Psoas muscle (tissue), 7 donors: ENCODE measurements at regions not wholly inside any gene's neighbourhood (a gene's known extent, or its start where the extent isn't known, plus 50 kb on each side); places are given as distances from the start of the nearest gene placed in this dataset.

Source experiments
- ATAC-seq, 4 donors: fragments of 200-7000 bp; cut with Tn5 transposase; one replicate each; pipeline ENCODE4 v1.9.1; 2020; ENCODE audit warnings: moderate library complexity in 3 of 4, mild to moderate bottlenecking in 2 of 4
- DNase-seq, 2 donors: peaks; one replicate each; pipeline ENCODE4 v3.0.0-alpha.2; 2020
- H3K27ac ChIP-seq: fragments of 200-600 bp; one replicate; pipeline ENCODE4 v1.8.0; 2022
- H3K27me3 ChIP-seq, 3 donors: fragments of 200-600 bp in 1 of 3; one replicate each; pipeline versions ENCODE4 v1.6.1 to v1.8.0; 2013 to 2022; ENCODE audit warnings: low read length in 2 of 3, mild to moderate bottlenecking in 2 of 3, moderate library complexity in 1 of 3; ENCODE audit not compliant: insufficient read depth in 3 of 3
- H3K36me3 ChIP-seq, 2 donors: fragments of 200-600 bp in 1 of 2; one replicate each; pipeline versions ENCODE4 v1.6.1 to v1.8.0; 2013 to 2022; ENCODE audit warnings: low read depth in 1 of 2, mild to moderate bottlenecking in 1 of 2, moderate library complexity in 1 of 2; ENCODE audit not compliant: insufficient read depth in 1 of 2
- H3K4me1 ChIP-seq: fragments of 200-600 bp; one replicate; pipeline ENCODE4 v1.8.0; 2022
- H3K4me3 ChIP-seq: fragments of 200-600 bp; one replicate; pipeline ENCODE4 v1.8.0; 2022; ENCODE audit warnings: mild to moderate bottlenecking
- H3K9me3 ChIP-seq: fragments of 200-600 bp; one replicate; pipeline ENCODE4 v1.8.0; 2022
- WGBS, 3 donors: extraction: QIAGEN DNeasy Blood & Tissue Kit; methylation state at CpG; one replicate each; pipeline versions ENCODE4 v1.1.6 to v1.1.7; 2013; 5-methylcytosine and 5-hydroxymethylcytosine counted together
- intact Hi-C, 2 donors: fragments of 100-400 bp; cut with DNase I; formaldehyde crosslinking; loops; one replicate each; pipeline versions ENCODE4 v1.11.0 to v1.14.2; 2022
- TF ChIP-seq, protein P1 (sequence below): fragments of 200-600 bp; IDR thresholded peaks from one replicate; pipeline ENCODE4 v1.8.0; 2022; ENCODE audit warnings: antibody characterized with exemption
- donor health status: healthy with polysubstance abuse.
- donor health status: DM: no; HTN: no; CAD: no; lungs with moderate emphysema.
- donor health status: Bipolar disorder and iron deficiency.
- donor health status: healthy.
- donor health status: DM: yes; HTN: yes; CAD: no.
- donor health status: DM: no; HTN: no; CAD: no.
- donor health status: DM: yes; HTN: yes; CAD: no.

DNA sequence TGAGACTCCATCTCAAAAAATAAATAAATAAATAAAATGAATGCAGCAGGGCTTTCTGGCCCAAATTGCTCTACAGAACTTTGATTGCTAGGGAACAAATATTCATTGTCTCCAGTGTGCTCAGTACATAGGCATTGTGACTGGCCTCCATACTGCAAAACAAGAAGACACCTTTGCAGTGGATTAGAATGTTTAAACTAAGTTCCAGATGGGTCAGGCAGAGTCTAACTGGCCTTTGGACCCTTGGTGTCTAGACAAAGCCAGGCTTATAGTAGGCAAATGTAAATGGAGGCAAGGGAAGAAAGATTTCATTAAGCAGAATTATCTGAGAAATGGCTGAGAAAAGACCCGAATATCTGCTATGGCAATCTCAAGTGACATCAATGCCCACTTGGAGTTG is 335.2 kb upstream of the C2CD4B start:
- Histone ChIP-seq H3K9me3 (no peaks in the 10 kb centered on the region), H3K4me1 (peaks cover 23% of the 10 kb centered on the region), H3K36me3 (no peaks in the 10 kb centered on the region), H3K4me3 (no peak overlapping the region), H3K27ac (no peak overlapping the region), H3K27me3 (no peaks in the 10 kb centered on the region)
- 63 to 75% (median 64%) methylated on average over 1 of the region's 1 CpG for WGBS, 3 donors
- TF ChIP-seq, protein P1, sequence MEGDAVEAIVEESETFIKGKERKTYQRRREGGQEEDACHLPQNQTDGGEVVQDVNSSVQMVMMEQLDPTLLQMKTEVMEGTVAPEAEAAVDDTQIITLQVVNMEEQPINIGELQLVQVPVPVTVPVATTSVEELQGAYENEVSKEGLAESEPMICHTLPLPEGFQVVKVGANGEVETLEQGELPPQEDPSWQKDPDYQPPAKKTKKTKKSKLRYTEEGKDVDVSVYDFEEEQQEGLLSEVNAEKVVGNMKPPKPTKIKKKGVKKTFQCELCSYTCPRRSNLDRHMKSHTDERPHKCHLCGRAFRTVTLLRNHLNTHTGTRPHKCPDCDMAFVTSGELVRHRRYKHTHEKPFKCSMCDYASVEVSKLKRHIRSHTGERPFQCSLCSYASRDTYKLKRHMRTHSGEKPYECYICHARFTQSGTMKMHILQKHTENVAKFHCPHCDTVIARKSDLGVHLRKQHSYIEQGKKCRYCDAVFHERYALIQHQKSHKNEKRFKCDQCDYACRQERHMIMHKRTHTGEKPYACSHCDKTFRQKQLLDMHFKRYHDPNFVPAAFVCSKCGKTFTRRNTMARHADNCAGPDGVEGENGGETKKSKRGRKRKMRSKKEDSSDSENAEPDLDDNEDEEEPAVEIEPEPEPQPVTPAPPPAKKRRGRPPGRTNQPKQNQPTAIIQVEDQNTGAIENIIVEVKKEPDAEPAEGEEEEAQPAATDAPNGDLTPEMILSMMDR = no peak
- intact Hi-C loops = no loop called here
- ATAC-seq (no peak), DNase-seq (no peak)

DNA sequence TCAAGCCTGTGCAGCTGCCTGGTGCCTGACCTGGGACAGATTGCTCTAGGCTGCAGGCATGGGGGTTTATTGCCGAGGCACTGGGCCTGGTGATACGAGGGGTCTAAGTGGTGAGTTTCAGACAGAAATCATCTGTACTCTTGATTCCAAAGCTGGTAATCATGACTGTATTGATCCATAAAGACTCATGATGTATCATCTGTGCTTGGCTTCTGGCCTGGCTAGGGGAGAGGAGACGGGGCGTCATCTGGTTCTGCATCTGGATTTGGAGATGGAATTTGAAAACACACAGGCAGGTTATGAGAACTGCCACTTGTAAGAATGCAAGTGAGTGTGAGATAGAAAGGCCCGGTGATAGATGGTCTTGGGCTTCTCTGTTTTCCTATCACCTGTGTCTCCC is 337.4 kb upstream of the C2CD4B start:
- peaks cover 34% of the 10 kb centered on the region for H3K4me1 ChIP-seq
- H3K27ac ChIP-seq = peak overlapping the region; percentile 44
- no peak overlapping the region for H3K4me3 ChIP-seq
- H3K36me3 ChIP-seq = no peaks in the 10 kb centered on the region
- H3K9me3 ChIP-seq = no peaks in the 10 kb centered on the region
- intact Hi-C loops = no loop called here
- no peak for DNase-seq
- TF ChIP-seq, protein P1 = no peak
- ATAC-seq = no peak
- no peaks in the 10 kb centered on the region for H3K27me3 ChIP-seq
- 71 to 90% (median 77%) methylated on average over 5 of the region's 5 CpGs for WGBS, 3 donors

DNA sequence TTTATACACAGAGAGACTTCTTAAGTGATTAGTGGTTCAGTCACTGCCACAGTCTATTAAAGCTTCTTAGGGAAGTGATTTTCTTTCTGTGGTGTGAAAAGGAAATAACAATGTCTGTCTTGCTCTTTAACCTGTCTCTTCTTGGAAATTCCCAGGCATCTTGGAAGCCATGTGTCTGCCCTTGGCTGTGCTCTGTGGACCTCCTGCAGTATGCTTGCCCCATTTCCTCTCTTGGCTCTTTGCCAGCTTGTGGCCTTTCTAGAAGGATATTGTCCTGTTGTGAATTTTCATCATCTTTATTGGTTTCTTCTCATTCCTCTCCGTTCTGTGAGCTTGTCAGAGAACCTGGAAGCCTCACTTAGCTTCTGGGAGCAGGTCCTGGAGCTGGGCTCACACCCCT is 338.4 kb upstream of the C2CD4B start:
- ATAC-seq (peak in 1 of 4 donors; percentile 16), DNase-seq (peak in 1 of 2 donors; percentile 56)
- TF ChIP-seq, protein P1 = no peak
- Histone ChIP-seq H3K36me3 (no peaks in the 10 kb centered on the region), H3K4me3 (no peak overlapping the region), H3K4me1 (peaks cover 38% of the 10 kb centered on the region), H3K27me3 (no peaks in the 10 kb centered on the region), H3K9me3 (no peaks in the 10 kb centered on the region), H3K27ac (peak overlapping the region; percentile 44)
- 23 to 41% (median 35%) methylated on average over 1 of the region's 1 CpG for WGBS, 3 donors
- intact Hi-C loops = no loop called here

- Histone ChIP-seq H3K36me3 (no peaks in the 10 kb centered on the region), H3K27me3 (no peaks in the 10 kb centered on the region), H3K27ac (peak overlapping the region; percentile 81), H3K4me1 (peaks cover 41% of the 10 kb centered on the region), H3K9me3 (no peaks in the 10 kb centered on the region), H3K4me3 (peak overlapping the region; percentile 29)
- no peak for DNase-seq
- ATAC-seq = peak in 3 of 4 donors; percentile 54 to 63 (median 57)
- intact Hi-C loops = no loop called here
- TF ChIP-seq, protein P1 = no peak
- 17 to 21% (median 20%) methylated on average over 6 of the region's 6 CpGs for WGBS, 3 donors
Observed at GRCh38 chr15:62505762-62506161, 340.7 kb upstream of the C2CD4B start.

GRCh38 chr15:62506217-62506805 is 341.2 kb upstream of the C2CD4B start:
- Histone ChIP-seq H3K4me3 (peak overlapping the region; percentile 29), H3K27me3 (no peaks in the 10 kb centered on the region), H3K27ac (peak overlapping the region; percentile 81), H3K4me1 (peaks cover 41% of the 10 kb centered on the region), H3K36me3 (no peaks in the 10 kb centered on the region), H3K9me3 (no peaks in the 10 kb centered on the region)
- intact Hi-C loops = no loop called here
- TF ChIP-seq, protein P1 = no peak
- no peak for DNase-seq
- ATAC-seq = peak; percentile 74 to 83 (median 80)
- whole genome bisulfite sequencing, 3 donors = 4 to 9% (median 6%) methylated on average over 1 of the region's 1 CpG
